ENCODE measurements at regions not wholly inside any gene's neighbourhood (a gene's known extent, or its start where the extent isn't known, plus 50 kb on each side); places are given as distances from the start of the nearest gene placed in this dataset.

DNA sequence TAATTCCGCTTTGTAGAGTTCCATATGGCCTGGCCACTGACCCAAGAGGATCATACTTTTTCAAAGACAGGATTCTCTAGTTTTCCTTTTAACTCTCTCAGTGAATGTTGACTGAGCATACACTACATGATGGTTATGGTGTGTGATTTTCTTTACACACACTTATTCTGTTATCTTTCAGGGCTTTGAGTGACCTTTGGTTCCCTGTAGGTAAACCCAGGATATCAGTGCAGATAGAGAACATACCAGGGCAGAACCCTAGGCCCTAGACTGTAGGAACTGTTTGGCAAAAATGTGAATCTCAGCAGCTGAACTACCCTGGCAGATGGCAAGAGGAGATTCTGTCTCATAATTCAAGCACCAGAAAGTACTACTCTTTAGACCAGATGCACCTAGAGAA is 159.6 kb downstream of the KCNA5 start:
- ChIA-PET POLR2A (no interaction called here), CTCF (no interaction called here)
- dilution Hi-C loops (cut with MboI; ENCODE audit: extremely low pct_ligation_motif_present, low sequenced_read_pairs) (no loop called here), intact Hi-C loops (cut with micrococcal nuclease) (no loop called here)
- H3K4me3 ChIP-seq (replicated peaks in 1 of 3; ENCODE audit: insufficient read depth in 1 of 3, low read depth in 1 of 3, low read length in 3 of 3): no peak overlapping the region
- no peaks in the 10 kb centered on the region for H4K20me1 ChIP-seq (replicated peaks; ENCODE audit: control insufficient read depth, extremely low read depth, insufficient read depth, low read length)
- no peaks in the 10 kb centered on the region for H3K4me1 ChIP-seq (ENCODE audit: control insufficient read depth, extremely low read depth, insufficient read depth, low read length)
- H2AFZ ChIP-seq (ENCODE audit: low read depth, low read length): no peak overlapping the region
- no peak overlapping the region for H3K4me2 ChIP-seq (ENCODE audit: insufficient read depth, low read length)
- H3K36me3 ChIP-seq (ENCODE audit: control insufficient read depth in 2 of 2, extremely low read depth in 1 of 2, insufficient read depth in 2 of 2, low read length in 2 of 2): no peaks in the 10 kb centered on the region
- H3K27me3 ChIP-seq (ENCODE audit: control insufficient read depth in 2 of 2, insufficient read depth in 2 of 2, low read length in 2 of 2): no peaks in the 10 kb centered on the region
- H3K9ac ChIP-seq (replicated peaks; ENCODE audit: extremely low read depth, insufficient read depth, low read length): no peak overlapping the region
- no TSS peak for BruUV-seq (replicated peaks)
- no peak for DNase-seq (ENCODE audit: low read depth, low spot score)
- no peaks in the 10 kb centered on the region for H3K79me2 ChIP-seq (ENCODE audit: control insufficient read depth, insufficient read depth, low read length)
- H3K27ac ChIP-seq (ENCODE audit: insufficient read depth, low read depth, low read length): no peak overlapping the region
- FAIRE-seq: no peak
- H3K9me1 ChIP-seq (replicated peaks; ENCODE audit: control insufficient read depth, extremely low read depth, insufficient read depth, low read length): no peaks in the 10 kb centered on the region
- no peaks in the 10 kb centered on the region for H3K9me3 ChIP-seq (replicated peaks; ENCODE audit: control insufficient read depth, insufficient read depth, low read length)
- TF ChIP-seq POLR2AphosphoS5 (IDR thresholded peaks at IDR 0.05; ENCODE audit: insufficient read depth, low read depth, low read length) (no peak), JUN (IDR thresholded peaks at IDR 0.05; ENCODE audit: borderline replicate concordance, insufficient read depth, insufficient read length, low read depth) (no peak), MYC (IDR thresholded peaks at IDR 0.05; ENCODE audit: low read depth, low read length) (no peak), MAX (IDR thresholded peaks at IDR 0.05; ENCODE audit: insufficient read depth, insufficient read length) (no peak), GATA2 (IDR thresholded peaks at IDR 0.05; ENCODE audit: insufficient read depth, insufficient read length, low read depth, low read length) (no peak), FOS (IDR thresholded peaks at IDR 0.05; ENCODE audit: borderline replicate concordance, insufficient read depth, low read length) (no peak), POLR2A (IDR thresholded peaks at IDR 0.05; ENCODE audit: low read depth, low read length) (no peak), EZH2 (IDR thresholded peaks at IDR 0.05; ENCODE audit: borderline replicate concordance, low read depth, low read length, severe bottlenecking) (no peak)

DNA sequence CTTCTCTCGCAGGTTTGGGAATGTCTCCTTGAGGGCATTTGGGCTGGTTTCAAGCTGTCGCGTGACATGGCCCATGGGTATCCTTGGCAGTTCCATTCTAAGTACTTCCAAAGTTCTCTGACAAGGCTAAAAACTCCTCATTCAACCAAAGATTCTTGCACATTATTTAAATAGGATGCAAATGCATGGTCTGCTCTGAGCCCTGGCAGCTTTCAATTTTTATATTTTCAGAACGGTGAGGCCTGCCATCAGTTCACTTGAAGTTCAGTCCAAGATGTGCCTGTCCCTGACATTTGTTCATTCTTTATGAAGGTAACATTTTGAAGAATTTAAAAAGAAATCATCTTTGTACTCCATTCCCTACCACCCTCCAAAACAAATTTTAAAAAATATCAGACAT is 160.0 kb downstream of the KCNA5 start:
- H2AFZ ChIP-seq (ENCODE audit: low read depth, low read length): no peak overlapping the region
- H3K4me3 ChIP-seq (replicated peaks in 1 of 3; ENCODE audit: insufficient read depth in 1 of 3, low read depth in 1 of 3, low read length in 3 of 3): no peak overlapping the region
- no peaks in the 10 kb centered on the region for H3K79me2 ChIP-seq (ENCODE audit: control insufficient read depth, insufficient read depth, low read length)
- TF ChIP-seq GATA2 (IDR thresholded peaks at IDR 0.05; ENCODE audit: insufficient read depth, insufficient read length, low read depth, low read length) (no peak), EZH2 (IDR thresholded peaks at IDR 0.05; ENCODE audit: borderline replicate concordance, low read depth, low read length, severe bottlenecking) (no peak), JUN (IDR thresholded peaks at IDR 0.05; ENCODE audit: borderline replicate concordance, insufficient read depth, insufficient read length, low read depth) (no peak), MYC (IDR thresholded peaks at IDR 0.05; ENCODE audit: low read depth, low read length) (no peak), POLR2A (IDR thresholded peaks at IDR 0.05; ENCODE audit: low read depth, low read length) (no peak)
- TF ChIP-seq, protein P1, sequence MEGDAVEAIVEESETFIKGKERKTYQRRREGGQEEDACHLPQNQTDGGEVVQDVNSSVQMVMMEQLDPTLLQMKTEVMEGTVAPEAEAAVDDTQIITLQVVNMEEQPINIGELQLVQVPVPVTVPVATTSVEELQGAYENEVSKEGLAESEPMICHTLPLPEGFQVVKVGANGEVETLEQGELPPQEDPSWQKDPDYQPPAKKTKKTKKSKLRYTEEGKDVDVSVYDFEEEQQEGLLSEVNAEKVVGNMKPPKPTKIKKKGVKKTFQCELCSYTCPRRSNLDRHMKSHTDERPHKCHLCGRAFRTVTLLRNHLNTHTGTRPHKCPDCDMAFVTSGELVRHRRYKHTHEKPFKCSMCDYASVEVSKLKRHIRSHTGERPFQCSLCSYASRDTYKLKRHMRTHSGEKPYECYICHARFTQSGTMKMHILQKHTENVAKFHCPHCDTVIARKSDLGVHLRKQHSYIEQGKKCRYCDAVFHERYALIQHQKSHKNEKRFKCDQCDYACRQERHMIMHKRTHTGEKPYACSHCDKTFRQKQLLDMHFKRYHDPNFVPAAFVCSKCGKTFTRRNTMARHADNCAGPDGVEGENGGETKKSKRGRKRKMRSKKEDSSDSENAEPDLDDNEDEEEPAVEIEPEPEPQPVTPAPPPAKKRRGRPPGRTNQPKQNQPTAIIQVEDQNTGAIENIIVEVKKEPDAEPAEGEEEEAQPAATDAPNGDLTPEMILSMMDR (IDR thresholded peaks at IDR 0.05; ENCODE audit: extremely low read depth in 1 of 2, insufficient read depth in 1 of 2, low read depth in 1 of 2, low read length in 2 of 2): no peak
- no peaks in the 10 kb centered on the region for H3K9me1 ChIP-seq (replicated peaks; ENCODE audit: control insufficient read depth, extremely low read depth, insufficient read depth, low read length)
- H3K27me3 ChIP-seq (ENCODE audit: control insufficient read depth in 2 of 2, insufficient read depth in 2 of 2, low read length in 2 of 2): no peaks in the 10 kb centered on the region
- H3K27ac ChIP-seq (ENCODE audit: insufficient read depth, low read depth, low read length): no peak overlapping the region
- intact Hi-C loops (cut with micrococcal nuclease): no loop called here
- DNase-seq (ENCODE audit: low read depth, low spot score): no peak
- H3K9me3 ChIP-seq (replicated peaks; ENCODE audit: control insufficient read depth, insufficient read depth, low read length): no peaks in the 10 kb centered on the region
- H3K4me2 ChIP-seq (ENCODE audit: insufficient read depth, low read length): no peak overlapping the region
- CTCF ChIA-PET: no interaction called here
- H4K20me1 ChIP-seq (replicated peaks; ENCODE audit: control insufficient read depth, extremely low read depth, insufficient read depth, low read length): no peaks in the 10 kb centered on the region
- no peaks in the 10 kb centered on the region for H3K36me3 ChIP-seq (ENCODE audit: control insufficient read depth in 2 of 2, extremely low read depth in 1 of 2, insufficient read depth in 2 of 2, low read length in 2 of 2)
- POLR2A ChIA-PET: no interaction called here
- FAIRE-seq: no peak
- dilution Hi-C loops (cut with MboI; ENCODE audit: extremely low pct_ligation_motif_present, low sequenced_read_pairs): no loop called here
- H3K9ac ChIP-seq (replicated peaks; ENCODE audit: extremely low read depth, insufficient read depth, low read length): no peak overlapping the region
- no TSS peak for BruUV-seq (replicated peaks)
- H3K4me1 ChIP-seq (ENCODE audit: control insufficient read depth, extremely low read depth, insufficient read depth, low read length): no peaks in the 10 kb centered on the region

All from endothelial cell of umbilical vein (primary cell).